ENCODE measurements at regions not wholly inside any gene's neighbourhood (a gene's known extent, or its start where the extent isn't known, plus 50 kb on each side); places are given as distances from the start of the nearest gene placed in this dataset.
A peak's percentile ranks its signal among the peaks of the same experiment; 100 is the strongest.
"Not testable (repeated sequence)": the region's sequence is repeated elsewhere in the genome, so short reads cannot be mapped to it uniquely, and the experiment has no call there.

- peak; percentile 68 for TF ChIP-seq CTCF (IDR thresholded peaks at IDR 0.05; ENCODE audit: low read depth, low read length)
- peak; percentile 10 for DNase-seq (ENCODE audit: extremely low read depth, low read depth)
Measured at GRCh38 chr11:130979386-130979972, 63.2 kb upstream of the SNX19 start.

- TF ChIP-seq CTCF (IDR thresholded peaks at IDR 0.05; ENCODE audit: low read depth, low read length) = no peak
- no peak for DNase-seq (ENCODE audit: extremely low read depth, low read depth)
Measured at GRCh38 chr11:130980071-130980862, 64.0 kb upstream of the SNX19 start.

GRCh38 chr11:130984241-130984640 is 68.0 kb upstream of the SNX19 start:
- not testable (repeated sequence) for DNase-seq (ENCODE audit: extremely low read depth, low read depth)

GRCh38 chr11:130992788-130993187 is 76.5 kb upstream of the SNX19 start:
- TF ChIP-seq CTCF (IDR thresholded peaks at IDR 0.05; ENCODE audit: low read depth, low read length) = no peak
- DNase-seq (ENCODE audit: extremely low read depth, low read depth) = no peak

GRCh38 chr11:130994043-130994442 is 77.8 kb upstream of the SNX19 start:
- no peak for TF ChIP-seq CTCF (IDR thresholded peaks at IDR 0.05; ENCODE audit: low read depth, low read length)
- DNase-seq (ENCODE audit: extremely low read depth, low read depth) = no peak

GRCh38 chr11:130995266-130995665 is 79.0 kb upstream of the SNX19 start:
- no peak for TF ChIP-seq CTCF (IDR thresholded peaks at IDR 0.05; ENCODE audit: low read depth, low read length)

GRCh38 chr11:130997278-130997677 is 81.0 kb upstream of the SNX19 start:
- TF ChIP-seq CTCF (IDR thresholded peaks at IDR 0.05; ENCODE audit: low read depth, low read length) = no peak
- DNase-seq (ENCODE audit: extremely low read depth, low read depth) = no peak

More at GRCh38 chr11:130995266-130995665, 79.0 kb upstream of the SNX19 start:
- no peak for DNase-seq (ENCODE audit: extremely low read depth, low read depth)
